Right atrium auricular region (tissue), 2 donors: ENCODE measurements at regions not wholly inside any gene's neighbourhood (a gene's known extent, or its start where the extent isn't known, plus 50 kb on each side); places are given as distances from the start of the nearest gene placed in this dataset.

ENCODE experiments used
- DNase-seq: peaks from one replicate; pipeline ENCODE4 v3.0.0-alpha.2; 2019; ENCODE audit warnings: low spot score
- H3K27ac ChIP-seq, 2 donors: fragments of 200-600 bp; sonication (generic); 1 replicate in 1 of 2; 2 replicates in 1 of 2; pipeline ENCODE4 v1.5.1; 2016 to 2019
- H3K27me3 ChIP-seq, 2 donors: fragments of 200-600 bp; sonication (generic); one replicate each; pipeline versions ENCODE4 v1.5.1 to v1.6.0; 2017 to 2019
- H3K36me3 ChIP-seq: fragments of 200-600 bp; sonication (generic); one replicate; pipeline ENCODE4 v1.5.1; 2016
- H3K4me1 ChIP-seq, 2 donors: fragments of 200-600 bp; sonication (generic); one replicate each; pipeline versions ENCODE4 v1.5.1 to v1.6.0; 2017 to 2019
- H3K4me3 ChIP-seq, 2 donors: fragments of 200-600 bp; sonication (generic); 1 replicate in 1 of 2; 2 replicates in 1 of 2; pipeline ENCODE4 v1.5.1; 2017 to 2019; ENCODE audit warnings: mild to moderate bottlenecking in 1 of 2, moderate library complexity in 1 of 2
- H3K9me3 ChIP-seq, 2 donors: fragments of 200-600 bp; sonication (generic); one replicate each; pipeline ENCODE4 v1.5.1; 2019
- CTCF ChIP-seq, 2 donors: fragments of 200-600 bp; sonication (generic); IDR thresholded peaks; one replicate each; pipeline ENCODE4 v1.5.1; 2019; ENCODE audit warnings: antibody characterized with exemption in 2 of 2

- DNase-seq: no peak
Measured at GRCh38 chr3:194286375-194287146, 64.6 kb downstream of the CPN2 start.

GRCh38 chr3:194287374-194287773 lies 63.8 kb downstream of the CPN2 start:
- TF ChIP-seq CTCF (IDR thresholded peaks at IDR 0.05): no peak

More at GRCh38 chr3:194286375-194287146, 64.6 kb downstream of the CPN2 start:
- Histone ChIP-seq H3K4me3 (no peak overlapping the region), H3K4me1 (peaks cover 0 to 19% of the 10 kb centered on the region in 2 donors), H3K36me3 (no peaks in the 10 kb centered on the region), H3K27me3 (no peaks in the 10 kb centered on the region), H3K27ac (no peak overlapping the region), H3K9me3 (peaks cover 7 to 20% of the 10 kb centered on the region in 2 donors)
- no peak for TF ChIP-seq CTCF (IDR thresholded peaks at IDR 0.05)

GRCh38 chr3:194287977-194288706 lies 63.0 kb downstream of the CPN2 start:
- Histone ChIP-seq H3K4me3 (no peak overlapping the region), H3K36me3 (no peaks in the 10 kb centered on the region), H3K27ac (no peak overlapping the region), H3K27me3 (no peaks in the 10 kb centered on the region), H3K9me3 (peaks cover 7 to 20% of the 10 kb centered on the region in 2 donors), H3K4me1 (peaks cover 0 to 7% of the 10 kb centered on the region in 2 donors)
- TF ChIP-seq CTCF (IDR thresholded peaks at IDR 0.05): no peak
- DNase-seq: no peak

More at GRCh38 chr3:194287374-194287773, 63.8 kb downstream of the CPN2 start:
- Histone ChIP-seq H3K4me1 (peaks cover 0 to 15% of the 10 kb centered on the region in 2 donors), H3K27ac (no peak overlapping the region), H3K27me3 (no peaks in the 10 kb centered on the region), H3K36me3 (no peaks in the 10 kb centered on the region), H3K4me3 (no peak overlapping the region), H3K9me3 (peaks cover 7 to 20% of the 10 kb centered on the region in 2 donors)
- no peak for DNase-seq
